ENCODE measurements at regions not wholly inside any gene's neighbourhood (a gene's known extent, or its start where the extent isn't known, plus 50 kb on each side); places are given as distances from the start of the nearest gene placed in this dataset.

DNA sequence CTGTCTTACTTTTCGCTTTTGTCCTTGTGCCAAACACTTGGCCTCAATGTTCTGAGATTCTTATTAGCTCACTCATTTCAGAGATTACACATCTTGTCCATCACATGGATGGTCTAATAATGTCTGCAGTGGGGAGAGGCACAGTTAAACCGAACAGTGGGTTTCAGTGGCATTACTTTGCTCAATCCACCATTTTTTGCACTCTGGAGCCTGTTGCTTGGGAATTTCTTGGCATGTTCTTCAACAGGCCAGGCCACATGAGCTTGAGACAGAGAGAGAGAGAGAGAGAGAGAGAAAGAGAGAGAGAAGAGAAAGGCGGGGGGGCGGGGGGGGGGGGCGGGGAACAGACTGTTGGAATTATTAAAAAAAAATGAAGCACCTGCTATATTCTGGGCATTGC lies 1327.8 kb upstream of the WWC1 start:
- TF ChIP-seq ARNTL (CRISPR knock-in tag; IDR thresholded peaks at IDR 0.05; ENCODE audit: borderline replicate concordance, low read depth) (no peak), ZNF8 (CRISPR knock-in tag; IDR thresholded peaks at IDR 0.05) (no peak), ISL1 (CRISPR knock-in tag; IDR thresholded peaks at IDR 0.05) (no peak), ZNF70 (CRISPR knock-in tag; IDR thresholded peaks at IDR 0.05) (no peak), TOX (CRISPR knock-in tag; IDR thresholded peaks at IDR 0.05; ENCODE audit: borderline replicate concordance) (no peak)
- TF ChIP-seq, protein P1, sequence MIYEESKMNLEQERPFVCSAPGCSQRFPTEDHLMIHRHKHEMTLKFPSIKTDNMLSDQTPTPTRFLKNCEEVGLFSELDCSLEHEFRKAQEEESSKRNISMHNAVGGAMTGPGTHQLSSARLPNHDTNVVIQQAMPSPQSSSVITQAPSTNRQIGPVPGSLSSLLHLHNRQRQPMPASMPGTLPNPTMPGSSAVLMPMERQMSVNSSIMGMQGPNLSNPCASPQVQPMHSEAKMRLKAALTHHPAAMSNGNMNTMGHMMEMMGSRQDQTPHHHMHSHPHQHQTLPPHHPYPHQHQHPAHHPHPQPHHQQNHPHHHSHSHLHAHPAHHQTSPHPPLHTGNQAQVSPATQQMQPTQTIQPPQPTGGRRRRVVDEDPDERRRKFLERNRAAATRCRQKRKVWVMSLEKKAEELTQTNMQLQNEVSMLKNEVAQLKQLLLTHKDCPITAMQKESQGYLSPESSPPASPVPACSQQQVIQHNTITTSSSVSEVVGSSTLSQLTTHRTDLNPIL (CRISPR knock-in tag; IDR thresholded peaks at IDR 0.05; ENCODE audit: low read depth): no peak
- TF ChIP-seq, protein P2, sequence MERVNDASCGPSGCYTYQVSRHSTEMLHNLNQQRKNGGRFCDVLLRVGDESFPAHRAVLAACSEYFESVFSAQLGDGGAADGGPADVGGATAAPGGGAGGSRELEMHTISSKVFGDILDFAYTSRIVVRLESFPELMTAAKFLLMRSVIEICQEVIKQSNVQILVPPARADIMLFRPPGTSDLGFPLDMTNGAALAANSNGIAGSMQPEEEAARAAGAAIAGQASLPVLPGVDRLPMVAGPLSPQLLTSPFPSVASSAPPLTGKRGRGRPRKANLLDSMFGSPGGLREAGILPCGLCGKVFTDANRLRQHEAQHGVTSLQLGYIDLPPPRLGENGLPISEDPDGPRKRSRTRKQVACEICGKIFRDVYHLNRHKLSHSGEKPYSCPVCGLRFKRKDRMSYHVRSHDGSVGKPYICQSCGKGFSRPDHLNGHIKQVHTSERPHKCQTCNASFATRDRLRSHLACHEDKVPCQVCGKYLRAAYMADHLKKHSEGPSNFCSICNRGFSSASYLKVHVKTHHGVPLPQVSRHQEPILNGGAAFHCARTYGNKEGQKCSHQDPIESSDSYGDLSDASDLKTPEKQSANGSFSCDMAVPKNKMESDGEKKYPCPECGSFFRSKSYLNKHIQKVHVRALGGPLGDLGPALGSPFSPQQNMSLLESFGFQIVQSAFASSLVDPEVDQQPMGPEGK (CRISPR knock-in tag; IDR thresholded peaks at IDR 0.05; ENCODE audit: borderline replicate concordance): no peak
- TF ChIP-seq, protein P3, sequence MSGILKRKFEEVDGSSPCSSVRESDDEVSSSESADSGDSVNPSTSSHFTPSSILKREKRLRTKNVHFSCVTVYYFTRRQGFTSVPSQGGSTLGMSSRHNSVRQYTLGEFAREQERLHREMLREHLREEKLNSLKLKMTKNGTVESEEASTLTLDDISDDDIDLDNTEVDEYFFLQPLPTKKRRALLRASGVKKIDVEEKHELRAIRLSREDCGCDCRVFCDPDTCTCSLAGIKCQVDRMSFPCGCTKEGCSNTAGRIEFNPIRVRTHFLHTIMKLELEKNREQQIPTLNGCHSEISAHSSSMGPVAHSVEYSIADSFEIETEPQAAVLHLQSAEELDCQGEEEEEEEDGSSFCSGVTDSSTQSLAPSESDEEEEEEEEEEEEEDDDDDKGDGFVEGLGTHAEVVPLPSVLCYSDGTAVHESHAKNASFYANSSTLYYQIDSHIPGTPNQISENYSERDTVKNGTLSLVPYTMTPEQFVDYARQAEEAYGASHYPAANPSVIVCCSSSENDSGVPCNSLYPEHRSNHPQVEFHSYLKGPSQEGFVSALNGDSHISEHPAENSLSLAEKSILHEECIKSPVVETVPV (CRISPR knock-in tag; IDR thresholded peaks at IDR 0.05): no peak
- TF ChIP-seq, protein P4, sequence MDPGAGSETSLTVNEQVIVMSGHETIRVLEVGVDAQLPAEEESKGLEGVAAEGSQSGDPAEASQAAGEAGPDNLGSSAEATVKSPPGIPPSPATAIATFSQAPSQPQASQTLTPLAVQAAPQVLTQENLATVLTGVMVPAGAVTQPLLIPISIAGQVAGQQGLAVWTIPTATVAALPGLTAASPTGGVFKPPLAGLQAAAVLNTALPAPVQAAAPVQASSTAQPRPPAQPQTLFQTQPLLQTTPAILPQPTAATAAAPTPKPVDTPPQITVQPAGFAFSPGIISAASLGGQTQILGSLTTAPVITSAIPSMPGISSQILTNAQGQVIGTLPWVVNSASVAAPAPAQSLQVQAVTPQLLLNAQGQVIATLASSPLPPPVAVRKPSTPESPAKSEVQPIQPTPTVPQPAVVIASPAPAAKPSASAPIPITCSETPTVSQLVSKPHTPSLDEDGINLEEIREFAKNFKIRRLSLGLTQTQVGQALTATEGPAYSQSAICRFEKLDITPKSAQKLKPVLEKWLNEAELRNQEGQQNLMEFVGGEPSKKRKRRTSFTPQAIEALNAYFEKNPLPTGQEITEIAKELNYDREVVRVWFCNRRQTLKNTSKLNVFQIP (CRISPR knock-in tag; IDR thresholded peaks at IDR 0.05; ENCODE audit: borderline replicate concordance, low read depth): no peak

Data from SK-N-SH treated with all-trans-retinoic acid at 6 μM for 48 hours (cell line).